Cardiac fibroblast (primary cell): ENCODE measurements at regions not wholly inside any gene's neighbourhood (a gene's known extent, or its start where the extent isn't known, plus 50 kb on each side); places are given as distances from the start of the nearest gene placed in this dataset.

Source experiments
- DNase-seq, 2 donors: peaks; one replicate each; pipeline versions ENCODE4 v3.0.0 to v3.0.0-alpha.2; 2010; ENCODE audit warnings: low read depth in 2 of 2
- H3K4me3 ChIP-seq, 2 donors: replicated peaks in 1 of 2; 1 replicate in 1 of 2; 2 replicates in 1 of 2; pipeline ENCODE4 v1.5.1; 2011; ENCODE audit warnings: low read depth in 2 of 2, low read length in 2 of 2, mild to moderate bottlenecking in 2 of 2, moderate library complexity in 1 of 2
- CTCF ChIP-seq: IDR thresholded peaks from one replicate; pipeline ENCODE4 v1.5.1; 2011; ENCODE audit warnings: low read depth, mild to moderate bottlenecking, low read length, inconsistent platforms

- TF ChIP-seq CTCF, result peak; percentile 5
- DNase-seq, result peak; percentile 16 to 27
- no peak overlapping the region for H3K4me3 ChIP-seq
Measured at GRCh38 chr1:87673748-87674147, 345.1 kb downstream of the LMO4 start.

- no peak for TF ChIP-seq CTCF
- DNase-seq, result no peak
- H3K4me3 ChIP-seq, result no peak overlapping the region
Measured at GRCh38 chr1:87674791-87675190, 346.1 kb downstream of the LMO4 start.

GRCh38 chr1:87678266-87678665 lies 349.6 kb downstream of the LMO4 start:
- DNase-seq, result no peak
- H3K4me3 ChIP-seq, result no peak overlapping the region
- TF ChIP-seq CTCF, result no peak

GRCh38 chr1:87682565-87682964 lies 353.9 kb downstream of the LMO4 start:
- DNase-seq, result no peak
- TF ChIP-seq CTCF, result no peak
- no peak overlapping the region for H3K4me3 ChIP-seq

- H3K4me3 ChIP-seq, result no peak overlapping the region
Measured at GRCh38 chr1:87683196-87683956, 354.7 kb downstream of the LMO4 start.

GRCh38 chr1:87684194-87684593 lies 355.5 kb downstream of the LMO4 start:
- H3K4me3 ChIP-seq, result peak overlapping the region; percentile 26 to 55
- no peak for TF ChIP-seq CTCF
- DNase-seq, result peak; percentile 54 to 57

More at GRCh38 chr1:87683196-87683956, 354.7 kb downstream of the LMO4 start:
- DNase-seq, result no peak
- no peak for TF ChIP-seq CTCF
